Bronchial epithelial cell (primary cell): ENCODE measurements at regions not wholly inside any gene's neighbourhood (a gene's known extent, or its start where the extent isn't known, plus 50 kb on each side); places are given as distances from the start of the nearest gene placed in this dataset.

ENCODE experiments used
- DNase-seq: peaks from one replicate; pipeline ENCODE4 v3.0.0-alpha.2; 2010; ENCODE audit warnings: low read depth
- FAIRE-seq: peaks from 2 replicates; lab custom pipeline; 2011; peaks lifted over from hg19 to GRCh38; lab: Jason Lieb, UNC
- H3K27me3 ChIP-seq: 2 replicates; pipeline ENCODE4 v1.5.1; 2011; ENCODE audit warnings: low read length; ENCODE audit not compliant: control insufficient read depth, insufficient read depth
- H3K36me3 ChIP-seq: 2 replicates; pipeline ENCODE4 v1.5.1; 2011; ENCODE audit warnings: low read length; ENCODE audit not compliant: control insufficient read depth, insufficient read depth
- H3K4me3 ChIP-seq: 2 replicates; pipeline ENCODE4 v1.5.1; 2011; ENCODE audit warnings: mild to moderate bottlenecking, low read depth, low read length, control low read depth
- TF ChIP-seq, protein P1 (sequence below): IDR thresholded peaks from 2 replicates; pipeline ENCODE4 v1.5.1; 2011; ENCODE audit warnings: mild to moderate bottlenecking, moderate library complexity, low read length, control low read depth, inconsistent platforms; ENCODE audit not compliant: insufficient read depth, severe bottlenecking

DNA sequence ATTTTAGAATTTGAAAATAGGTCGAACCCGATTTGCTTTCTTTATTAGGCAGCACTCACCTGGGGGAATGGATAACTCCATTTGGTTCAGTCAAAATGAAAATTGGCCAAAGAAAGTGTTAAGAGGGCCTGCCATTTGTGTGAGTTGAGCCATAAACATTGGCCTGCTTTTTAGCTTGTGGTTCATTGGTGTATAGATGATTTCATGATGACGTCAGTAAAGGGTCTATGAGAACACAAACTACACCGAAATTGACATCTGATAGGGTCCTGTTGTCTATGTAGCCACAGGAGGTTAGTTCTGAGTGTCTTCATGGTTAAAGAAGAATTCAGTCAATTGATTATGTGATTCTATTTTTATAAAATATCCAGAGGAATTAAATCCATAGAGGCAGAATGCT, 1001.5 kb upstream of the EEF2KMT start:
- TF ChIP-seq, protein P1, sequence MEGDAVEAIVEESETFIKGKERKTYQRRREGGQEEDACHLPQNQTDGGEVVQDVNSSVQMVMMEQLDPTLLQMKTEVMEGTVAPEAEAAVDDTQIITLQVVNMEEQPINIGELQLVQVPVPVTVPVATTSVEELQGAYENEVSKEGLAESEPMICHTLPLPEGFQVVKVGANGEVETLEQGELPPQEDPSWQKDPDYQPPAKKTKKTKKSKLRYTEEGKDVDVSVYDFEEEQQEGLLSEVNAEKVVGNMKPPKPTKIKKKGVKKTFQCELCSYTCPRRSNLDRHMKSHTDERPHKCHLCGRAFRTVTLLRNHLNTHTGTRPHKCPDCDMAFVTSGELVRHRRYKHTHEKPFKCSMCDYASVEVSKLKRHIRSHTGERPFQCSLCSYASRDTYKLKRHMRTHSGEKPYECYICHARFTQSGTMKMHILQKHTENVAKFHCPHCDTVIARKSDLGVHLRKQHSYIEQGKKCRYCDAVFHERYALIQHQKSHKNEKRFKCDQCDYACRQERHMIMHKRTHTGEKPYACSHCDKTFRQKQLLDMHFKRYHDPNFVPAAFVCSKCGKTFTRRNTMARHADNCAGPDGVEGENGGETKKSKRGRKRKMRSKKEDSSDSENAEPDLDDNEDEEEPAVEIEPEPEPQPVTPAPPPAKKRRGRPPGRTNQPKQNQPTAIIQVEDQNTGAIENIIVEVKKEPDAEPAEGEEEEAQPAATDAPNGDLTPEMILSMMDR, result no peak
- Histone ChIP-seq H3K4me3 (no peak overlapping the region), H3K27me3 (no peaks in the 10 kb centered on the region), H3K36me3 (no peaks in the 10 kb centered on the region)
- DNase-seq (no peak), FAIRE-seq (no peak)

DNA sequence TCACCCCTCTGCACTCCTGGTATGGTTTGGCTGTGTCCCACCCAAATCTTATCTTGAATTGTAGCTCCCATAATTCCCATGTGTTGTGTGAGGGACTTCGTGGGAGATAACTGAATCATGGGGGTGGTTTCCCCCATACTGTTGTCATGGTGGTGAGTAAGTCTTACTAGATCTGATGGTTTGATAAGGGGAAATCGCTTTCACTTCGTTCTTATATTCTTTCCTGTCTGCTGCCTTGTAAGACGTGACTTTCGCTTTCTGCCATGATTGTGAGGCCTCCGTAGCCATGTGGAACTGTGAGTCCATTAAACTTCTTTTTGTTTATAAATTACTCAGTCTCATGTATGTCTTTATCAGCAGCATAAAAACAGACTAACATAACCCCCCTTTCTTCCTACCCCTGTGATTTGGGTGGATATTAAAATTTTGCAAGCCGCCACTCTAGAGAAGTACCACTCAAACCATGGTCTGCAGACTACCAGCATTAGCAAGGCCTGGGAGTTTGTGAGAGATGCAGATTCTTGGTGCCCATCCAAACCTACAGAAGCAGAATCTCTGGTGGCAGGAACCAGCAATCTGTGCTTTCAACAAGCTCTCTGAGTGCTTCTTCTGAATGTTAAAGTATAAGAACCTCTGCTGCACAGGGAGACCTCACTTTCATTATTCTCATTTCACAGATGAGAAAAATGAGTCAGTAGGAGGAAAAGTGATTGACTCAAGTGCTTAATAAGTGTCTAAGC, 999.5 kb upstream of the EEF2KMT start:
- TF ChIP-seq, protein P1, result no peak
- H3K27me3 ChIP-seq, result no peaks in the 10 kb centered on the region
- FAIRE-seq, result no peak

DNA sequence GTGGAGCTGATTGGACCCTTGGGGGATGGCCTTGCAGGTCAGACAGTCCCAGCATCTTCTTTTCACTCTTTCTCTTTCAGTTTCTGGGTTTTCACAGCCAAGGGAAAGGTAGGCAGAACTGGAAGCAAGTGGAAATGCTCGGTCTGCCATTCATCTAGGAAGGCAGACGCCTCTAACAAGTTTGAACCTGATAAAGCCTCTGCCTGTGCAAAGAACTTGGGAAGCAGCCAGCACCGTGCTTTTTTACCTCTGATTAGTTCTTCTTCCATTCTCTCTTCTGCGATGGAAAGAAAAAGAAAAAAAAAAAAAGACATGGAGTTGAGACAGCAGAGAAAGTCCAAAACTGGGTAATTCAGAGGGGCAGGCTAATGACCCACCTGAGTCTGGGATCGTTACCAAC, 997.8 kb upstream of the EEF2KMT start:
- no peak for FAIRE-seq
- TF ChIP-seq, protein P1, result no peak

More for the DNA sequence above, 999.5 kb upstream of the EEF2KMT start:
- H3K4me3 ChIP-seq, result no peak overlapping the region
- DNase-seq, result no peak
- no peaks in the 10 kb centered on the region for H3K36me3 ChIP-seq

DNA sequence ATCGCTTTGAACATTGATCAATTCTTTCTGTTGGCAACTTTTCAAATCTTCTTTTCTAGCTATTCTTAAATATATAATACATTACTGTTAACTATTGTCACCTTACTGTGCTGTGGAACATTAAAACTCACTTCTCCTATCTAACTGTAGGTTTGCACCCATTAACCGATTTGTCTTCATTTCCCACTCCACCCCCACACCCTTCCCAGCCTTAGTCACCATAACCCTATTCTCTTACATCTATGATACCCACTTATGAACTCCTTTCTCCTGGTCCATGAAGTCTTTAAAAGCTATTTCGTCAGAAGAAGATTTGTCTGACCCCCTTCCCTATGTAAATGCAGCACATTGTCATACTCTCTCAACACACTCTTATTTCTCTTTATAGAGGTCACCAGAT, 993.4 kb upstream of the EEF2KMT start:
- Histone ChIP-seq H3K4me3 (no peak overlapping the region), H3K36me3 (no peaks in the 10 kb centered on the region), H3K27me3 (no peaks in the 10 kb centered on the region)
- FAIRE-seq (no peak), DNase-seq (no peak)
- TF ChIP-seq, protein P1, result no peak

More for the DNA sequence above, 997.8 kb upstream of the EEF2KMT start:
- Histone ChIP-seq H3K27me3 (no peaks in the 10 kb centered on the region), H3K36me3 (no peaks in the 10 kb centered on the region), H3K4me3 (no peak overlapping the region)
- peak; percentile 6 for DNase-seq

DNA sequence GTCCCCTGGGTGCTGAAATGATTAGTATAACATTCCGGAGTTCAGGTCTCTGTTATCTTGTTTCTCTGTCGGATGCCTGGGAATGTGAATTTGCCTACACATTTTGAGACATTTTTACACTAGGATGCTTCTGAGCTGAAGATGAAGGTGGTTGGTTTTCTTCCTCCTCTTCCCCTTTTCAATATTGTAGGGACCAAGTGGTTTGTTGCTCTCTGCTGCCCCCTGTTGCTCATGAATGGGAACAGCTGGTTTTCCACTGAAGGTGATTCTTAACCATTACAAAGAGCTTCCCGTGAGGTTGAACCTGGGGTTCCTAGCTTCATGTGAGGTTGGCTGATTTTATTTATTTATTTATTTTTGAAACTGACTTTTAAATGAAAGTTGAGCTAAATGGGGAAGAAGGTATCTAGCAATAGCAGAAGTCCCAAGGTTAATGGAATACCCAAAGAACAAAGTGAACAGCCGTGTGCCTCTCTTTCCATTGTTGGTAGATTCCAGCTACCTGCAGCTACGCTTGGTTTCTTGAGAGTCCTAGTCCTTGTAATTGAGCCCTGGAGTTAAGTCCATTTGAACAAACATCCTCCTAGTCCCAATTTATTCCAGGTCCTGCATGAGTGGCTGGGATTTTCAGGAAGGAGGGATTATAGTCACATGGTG, 983.9 kb upstream of the EEF2KMT start:
- TF ChIP-seq, protein P1, result peak; percentile 37

DNA sequence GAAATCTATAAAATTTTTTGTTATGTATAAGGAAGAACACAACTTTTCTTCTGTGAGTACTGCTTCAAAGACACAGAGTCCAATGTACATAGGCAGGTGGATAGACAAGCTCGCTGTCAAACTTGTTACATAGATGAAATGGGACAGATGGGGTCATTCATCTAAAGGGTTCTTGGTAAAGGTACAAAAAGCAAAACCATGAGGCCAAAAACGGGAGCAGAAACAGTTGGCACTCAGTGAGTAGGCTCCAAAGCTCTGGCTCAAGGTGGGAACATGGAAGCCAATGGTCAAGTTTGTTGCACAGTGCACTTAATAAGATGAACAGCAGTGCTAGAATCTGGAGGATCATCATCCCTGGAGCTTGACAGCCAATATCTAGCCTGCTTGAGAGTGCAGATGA, 979.0 kb upstream of the EEF2KMT start:
- no peak for DNase-seq
- TF ChIP-seq, protein P1, result no peak
- H3K36me3 ChIP-seq, result no peaks in the 10 kb centered on the region
- no peaks in the 10 kb centered on the region for H3K27me3 ChIP-seq
- no peak for FAIRE-seq
- H3K4me3 ChIP-seq, result no peak overlapping the region

More for the DNA sequence above, 983.9 kb upstream of the EEF2KMT start:
- DNase-seq, result peak; percentile 1
- FAIRE-seq, result no peak
- Histone ChIP-seq H3K36me3 (no peaks in the 10 kb centered on the region), H3K27me3 (no peaks in the 10 kb centered on the region), H3K4me3 (no peak overlapping the region)
